ENCODE measurements at regions not wholly inside any gene's neighbourhood (a gene's known extent, or its start where the extent isn't known, plus 50 kb on each side); places are given as distances from the start of the nearest gene placed in this dataset.

- no peaks in the 10 kb centered on the region for H3K36me3 ChIP-seq (replicated peaks; ENCODE audit: control insufficient read depth, insufficient read depth, low read length)
- H3K4me3 ChIP-seq (ENCODE audit: insufficient read depth, low read depth, low read length): no peak overlapping the region
- no peaks in the 10 kb centered on the region for H3K27me3 ChIP-seq (ENCODE audit: control insufficient read depth, insufficient read depth, low read length)
- DNase-seq: peak; percentile 55
Measured at GRCh38 chr2:8457699-8458502, 224.0 kb upstream of the ID2 start.

DNA sequence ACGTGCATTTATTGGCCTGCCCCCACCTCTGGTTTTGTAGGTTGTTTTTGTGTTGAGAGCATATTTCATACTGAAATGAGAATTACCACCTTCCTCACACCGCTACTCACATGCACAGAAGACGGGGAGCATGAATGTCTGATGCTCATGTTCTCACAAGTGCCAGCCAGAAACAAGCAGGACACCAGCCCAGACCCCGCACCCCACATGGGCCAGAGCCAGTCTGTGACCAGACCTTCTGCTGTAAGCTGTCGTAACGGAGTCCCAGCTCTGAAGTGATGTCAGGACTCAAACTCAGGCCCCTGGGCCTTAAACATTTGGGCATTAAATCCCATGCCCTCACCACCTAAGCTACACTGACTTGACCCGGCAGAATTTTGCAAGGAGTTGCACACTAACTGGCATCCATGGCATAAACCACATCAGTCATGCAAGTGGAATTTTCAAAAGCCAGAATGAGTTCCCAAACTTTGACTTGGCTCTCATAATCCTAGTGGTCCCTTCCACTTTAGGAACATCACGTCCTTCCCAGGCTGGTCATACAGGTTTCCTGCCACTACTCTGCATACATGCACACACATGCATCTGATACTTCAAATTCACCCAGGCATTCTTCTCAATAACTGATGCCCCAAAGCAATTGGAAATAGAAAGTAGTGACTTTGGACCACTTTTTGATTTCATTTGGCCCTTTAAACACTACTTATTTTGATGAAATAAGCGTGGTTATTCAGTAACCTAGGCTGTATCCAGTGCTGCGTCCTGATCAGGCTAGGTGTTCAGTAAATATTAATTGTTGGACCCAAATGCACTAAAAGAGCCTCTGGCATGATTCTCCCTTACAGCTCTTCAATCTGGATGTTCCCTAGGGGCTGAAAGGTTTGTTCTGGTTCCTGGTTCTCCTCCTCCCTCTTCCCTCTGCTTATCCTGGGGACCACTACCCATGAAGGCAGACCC lies 223.1 kb upstream of the ID2 start:
- Histone ChIP-seq H3K36me3 (replicated peaks; ENCODE audit: control insufficient read depth, insufficient read depth, low read length) (no peaks in the 10 kb centered on the region), H3K4me3 (ENCODE audit: insufficient read depth, low read depth, low read length) (no peak overlapping the region), H3K27me3 (ENCODE audit: control insufficient read depth, insufficient read depth, low read length) (no peaks in the 10 kb centered on the region)
- no peak for DNase-seq

- H3K36me3 ChIP-seq (replicated peaks; ENCODE audit: control insufficient read depth, insufficient read depth, low read length): no peaks in the 10 kb centered on the region
- DNase-seq: no peak
- no peak overlapping the region for H3K4me3 ChIP-seq (ENCODE audit: insufficient read depth, low read depth, low read length)
- no peaks in the 10 kb centered on the region for H3K27me3 ChIP-seq (ENCODE audit: control insufficient read depth, insufficient read depth, low read length)
Measured at GRCh38 chr2:8459474-8459873, 222.4 kb upstream of the ID2 start.

DNA sequence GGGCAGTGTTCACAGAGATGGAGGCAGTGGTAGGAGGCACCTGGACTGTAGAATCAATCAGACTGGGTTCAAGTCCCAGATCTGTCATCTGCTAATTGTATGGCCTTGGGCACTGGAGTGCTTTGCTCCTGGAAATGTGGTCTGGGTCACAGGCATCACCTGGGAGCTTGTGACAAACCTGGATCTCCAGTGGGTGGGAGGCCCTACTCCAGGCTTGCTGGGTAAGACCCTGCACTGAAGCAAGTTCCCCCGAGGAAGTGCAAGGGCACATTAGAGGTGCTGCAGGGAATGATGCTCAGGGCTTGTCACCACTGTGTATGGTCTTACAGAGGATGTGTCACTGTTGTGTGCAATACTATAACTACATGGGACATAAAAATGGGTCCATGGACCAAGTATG lies 220.5 kb upstream of the ID2 start:
- no peak for DNase-seq
- H3K4me3 ChIP-seq (ENCODE audit: insufficient read depth, low read depth, low read length): no peak overlapping the region
- H3K27me3 ChIP-seq (ENCODE audit: control insufficient read depth, insufficient read depth, low read length): no peaks in the 10 kb centered on the region
- no peaks in the 10 kb centered on the region for H3K36me3 ChIP-seq (replicated peaks; ENCODE audit: control insufficient read depth, insufficient read depth, low read length)

GRCh38 chr2:8462280-8462679 lies 219.6 kb upstream of the ID2 start:
- Histone ChIP-seq H3K27me3 (ENCODE audit: control insufficient read depth, insufficient read depth, low read length) (no peaks in the 10 kb centered on the region), H3K4me3 (ENCODE audit: insufficient read depth, low read depth, low read length) (no peak overlapping the region), H3K36me3 (replicated peaks; ENCODE audit: control insufficient read depth, insufficient read depth, low read length) (no peaks in the 10 kb centered on the region)
- no peak for DNase-seq

- DNase-seq: peak; percentile 18
Measured at GRCh38 chr2:8462899-8463648, 218.8 kb upstream of the ID2 start.

GRCh38 chr2:8465560-8465959 lies 216.3 kb upstream of the ID2 start:
- Histone ChIP-seq H3K27me3 (ENCODE audit: control insufficient read depth, insufficient read depth, low read length) (no peaks in the 10 kb centered on the region), H3K36me3 (replicated peaks; ENCODE audit: control insufficient read depth, insufficient read depth, low read length) (no peaks in the 10 kb centered on the region), H3K4me3 (ENCODE audit: insufficient read depth, low read depth, low read length) (no peak overlapping the region)
- no peak for DNase-seq

More at GRCh38 chr2:8462899-8463648, 218.8 kb upstream of the ID2 start:
- H3K36me3 ChIP-seq (replicated peaks; ENCODE audit: control insufficient read depth, insufficient read depth, low read length): no peaks in the 10 kb centered on the region
- no peak overlapping the region for H3K4me3 ChIP-seq (ENCODE audit: insufficient read depth, low read depth, low read length)
- no peaks in the 10 kb centered on the region for H3K27me3 ChIP-seq (ENCODE audit: control insufficient read depth, insufficient read depth, low read length)

GRCh38 chr2:8469709-8470493 lies 212.0 kb upstream of the ID2 start:
- no peak for DNase-seq
- no peaks in the 10 kb centered on the region for H3K36me3 ChIP-seq (replicated peaks; ENCODE audit: control insufficient read depth, insufficient read depth, low read length)
- no peak overlapping the region for H3K4me3 ChIP-seq (ENCODE audit: insufficient read depth, low read depth, low read length)
- no peaks in the 10 kb centered on the region for H3K27me3 ChIP-seq (ENCODE audit: control insufficient read depth, insufficient read depth, low read length)

GRCh38 chr2:8472545-8473323 lies 209.1 kb upstream of the ID2 start:
- DNase-seq: no peak
- Histone ChIP-seq H3K4me3 (ENCODE audit: insufficient read depth, low read depth, low read length) (no peak overlapping the region), H3K27me3 (ENCODE audit: control insufficient read depth, insufficient read depth, low read length) (no peaks in the 10 kb centered on the region), H3K36me3 (replicated peaks; ENCODE audit: control insufficient read depth, insufficient read depth, low read length) (no peaks in the 10 kb centered on the region)

GRCh38 chr2:8475349-8476031 lies 206.4 kb upstream of the ID2 start:
- peak; percentile 63 for DNase-seq
- no peaks in the 10 kb centered on the region for H3K36me3 ChIP-seq (replicated peaks; ENCODE audit: control insufficient read depth, insufficient read depth, low read length)
- no peaks in the 10 kb centered on the region for H3K27me3 ChIP-seq (ENCODE audit: control insufficient read depth, insufficient read depth, low read length)
- H3K4me3 ChIP-seq (ENCODE audit: insufficient read depth, low read depth, low read length): no peak overlapping the region

- Histone ChIP-seq H3K27me3 (ENCODE audit: control insufficient read depth, insufficient read depth, low read length) (no peaks in the 10 kb centered on the region), H3K36me3 (replicated peaks; ENCODE audit: control insufficient read depth, insufficient read depth, low read length) (no peaks in the 10 kb centered on the region), H3K4me3 (ENCODE audit: insufficient read depth, low read depth, low read length) (no peak overlapping the region)
- no peak for DNase-seq
Measured at GRCh38 chr2:8477552-8478470, 204.0 kb upstream of the ID2 start.

DNA sequence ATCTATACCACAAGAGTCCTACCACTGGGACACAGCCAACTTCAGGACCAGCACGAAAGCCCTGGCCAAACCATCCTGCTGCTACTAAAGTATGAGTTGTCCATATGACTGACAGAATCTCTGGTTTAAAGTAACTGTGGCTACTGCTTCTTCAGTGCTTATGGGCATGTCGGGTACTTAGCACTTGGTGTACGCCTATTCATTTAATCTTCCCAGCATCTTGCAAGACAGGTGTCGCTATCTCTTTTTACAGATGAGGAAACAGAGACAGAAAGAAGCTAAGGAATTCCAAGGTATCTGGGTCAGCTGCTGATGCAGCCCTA lies 203.4 kb upstream of the ID2 start:
- H3K4me3 ChIP-seq (ENCODE audit: insufficient read depth, low read depth, low read length): no peak overlapping the region
- no peaks in the 10 kb centered on the region for H3K36me3 ChIP-seq (replicated peaks; ENCODE audit: control insufficient read depth, insufficient read depth, low read length)
- no peaks in the 10 kb centered on the region for H3K27me3 ChIP-seq (ENCODE audit: control insufficient read depth, insufficient read depth, low read length)
- no peak for DNase-seq
